Loucy (cell line): ENCODE measurements at regions not wholly inside any gene's neighbourhood (a gene's known extent, or its start where the extent isn't known, plus 50 kb on each side); places are given as distances from the start of the nearest gene placed in this dataset.

Experiments
- H2AFZ ChIP-seq: fragments of 200-600 bp; sonication (generic); 2 replicates; pipeline ENCODE4 v1.6.0; 2016; ENCODE audit warnings: antibody characterized with exemption, mild to moderate bottlenecking, low read length, moderate library complexity
- H3F3A ChIP-seq: fragments of 200-600 bp; 2 replicates; pipeline ENCODE4 v1.6.0; 2016; ENCODE audit warnings: antibody characterized with exemption, low read depth, mild to moderate bottlenecking
- H3K27me3 ChIP-seq: fragments of 200-600 bp; sonication (generic); 2 replicates; pipeline ENCODE4 v1.6.1; 2014; ENCODE audit warnings: low read length, mild to moderate bottlenecking; ENCODE audit not compliant: insufficient read depth, poor library complexity, severe bottlenecking
- H3K36me3 ChIP-seq: fragments of 200-600 bp; sonication (generic); 2 replicates; pipeline ENCODE4 v1.6.1; 2016; ENCODE audit warnings: low read length; ENCODE audit not compliant: insufficient read depth
- H3K4me1 ChIP-seq: fragments of 200-600 bp; sonication (generic); 2 replicates; pipeline ENCODE4 v1.5.1; 2014; ENCODE audit warnings: low read length, mild to moderate bottlenecking; ENCODE audit not compliant: insufficient read depth, poor library complexity, severe bottlenecking
- H3K4me2 ChIP-seq: fragments of 200-600 bp; sonication (generic); 2 replicates; pipeline ENCODE4 v1.6.0; 2014; ENCODE audit warnings: antibody characterized with exemption, low read length, low read depth, mild to moderate bottlenecking; ENCODE audit not compliant: poor library complexity, severe bottlenecking
- H3K4me3 ChIP-seq: fragments of 200-600 bp; sonication (generic); 2 replicates; pipeline ENCODE4 v1.5.1; 2014; ENCODE audit warnings: low read length, mild to moderate bottlenecking, mixed read lengths; ENCODE audit not compliant: poor library complexity, severe bottlenecking
- H3K79me2 ChIP-seq: fragments of 200-600 bp; sonication (generic); 2 replicates; pipeline ENCODE4 v1.6.1; 2014; ENCODE audit warnings: low read length; ENCODE audit not compliant: insufficient read depth
- H3K9ac ChIP-seq: fragments of 200-600 bp; sonication (generic); 2 replicates; pipeline ENCODE4 v1.6.0; 2014; ENCODE audit warnings: mild to moderate bottlenecking, low read depth, low read length, moderate library complexity; ENCODE audit not compliant: poor library complexity, severe bottlenecking
- H3K9me2 ChIP-seq: fragments of 200-600 bp; sonication (generic); replicated peaks from 2 replicates; pipeline ENCODE4 v1.6.1; 2016; ENCODE audit warnings: low read depth, low read length, mixed read lengths
- H3K9me3 ChIP-seq: fragments of 200-600 bp; sonication (generic); 2 replicates; pipeline ENCODE4 v1.6.1; 2014; ENCODE audit warnings: mild to moderate bottlenecking, antibody characterized with exemption, low read length, low read depth; ENCODE audit not compliant: insufficient read depth
- H4K20me1 ChIP-seq: fragments of 200-600 bp; sonication (generic); 2 replicates; pipeline ENCODE4 v1.6.0; 2014; ENCODE audit warnings: antibody characterized with exemption, low read length, mild to moderate bottlenecking; ENCODE audit not compliant: insufficient read depth, poor library complexity, severe bottlenecking
- CTCF ChIP-seq: fragments of 200-600 bp; sonication (generic); conservative IDR thresholded peaks from 2 replicates; pipeline ENCODE4 v1.5.1; 2014; ENCODE audit warnings: mild to moderate bottlenecking, antibody characterized with exemption, low read length
- EZH2phosphoT487 ChIP-seq: fragments of 200-600 bp; IDR thresholded peaks from 2 replicates; pipeline ENCODE4 v1.6.1; 2018; ENCODE audit warnings: antibody characterized with exemption, mild to moderate bottlenecking, moderate library complexity, borderline replicate concordance

GRCh38 chr2:136452528-136452927 lies 312.8 kb upstream of the THSD7B start:
- Histone ChIP-seq H3K36me3 (no peaks in the 10 kb centered on the region), H3K9me3 (no peaks in the 10 kb centered on the region), H3K4me3 (no peak overlapping the region), H3K9ac (no peak overlapping the region), H3K4me1 (no peaks in the 10 kb centered on the region), H3F3A (no peaks in the 10 kb centered on the region), H3K9me2 (no peaks in the 10 kb centered on the region), H3K27me3 (no peaks in the 10 kb centered on the region), H3K79me2 (no peaks in the 10 kb centered on the region), H2AFZ (no peak overlapping the region), H4K20me1 (no peaks in the 10 kb centered on the region), H3K4me2 (no peak overlapping the region)
- no peak for TF ChIP-seq CTCF
- TF ChIP-seq EZH2phosphoT487: no peak

- Histone ChIP-seq H2AFZ (no peak overlapping the region), H3K4me1 (no peaks in the 10 kb centered on the region), H3K9ac (no peak overlapping the region), H3K4me2 (no peak overlapping the region), H3K4me3 (no peak overlapping the region), H4K20me1 (no peaks in the 10 kb centered on the region), H3K27me3 (no peaks in the 10 kb centered on the region), H3F3A (no peaks in the 10 kb centered on the region), H3K79me2 (no peaks in the 10 kb centered on the region), H3K9me2 (no peaks in the 10 kb centered on the region), H3K36me3 (no peaks in the 10 kb centered on the region), H3K9me3 (no peaks in the 10 kb centered on the region)
- TF ChIP-seq EZH2phosphoT487 (no peak), CTCF (no peak)
Observed at GRCh38 chr2:136448986-136449780, 316.2 kb upstream of the THSD7B start.

GRCh38 chr2:136448432-136448831 lies 316.9 kb upstream of the THSD7B start:
- Histone ChIP-seq H3K27me3 (no peaks in the 10 kb centered on the region), H3F3A (no peaks in the 10 kb centered on the region), H3K4me2 (no peak overlapping the region), H3K9me3 (no peaks in the 10 kb centered on the region), H3K4me1 (no peaks in the 10 kb centered on the region), H3K9me2 (no peaks in the 10 kb centered on the region), H3K9ac (no peak overlapping the region), H4K20me1 (no peaks in the 10 kb centered on the region), H3K4me3 (no peak overlapping the region), H2AFZ (no peak overlapping the region), H3K36me3 (no peaks in the 10 kb centered on the region), H3K79me2 (no peaks in the 10 kb centered on the region)
- no peak for TF ChIP-seq EZH2phosphoT487
- TF ChIP-seq CTCF: no peak
